Coronary artery (tissue), 2 donors: ENCODE measurements at regions not wholly inside any gene's neighbourhood (a gene's known extent, or its start where the extent isn't known, plus 50 kb on each side); places are given as distances from the start of the nearest gene placed in this dataset.

ENCODE experiments used
- DNase-seq: peaks from one replicate; pipeline ENCODE4 v3.0.0-alpha.2; 2017; ENCODE audit warnings: low spot score
- H3K27ac ChIP-seq, 2 donors: fragments of 200-600 bp; sonication (generic); one replicate each; pipeline ENCODE4 v1.5.1; 2016 to 2019
- H3K4me3 ChIP-seq: fragments of 200-600 bp; sonication (generic); 2 replicates; pipeline ENCODE4 v1.5.1; 2016; ENCODE audit warnings: mild to moderate bottlenecking, moderate library complexity
- CTCF ChIP-seq: fragments of 200-600 bp; sonication (generic); IDR thresholded peaks from one replicate; pipeline ENCODE4 v1.5.1; 2019; ENCODE audit warnings: antibody characterized with exemption

GRCh38 chr5:69019668-69020375, 74.0 kb upstream of the SLC30A5 start:
- no peak for DNase-seq
- H3K4me3 ChIP-seq, result no peak overlapping the region
- TF ChIP-seq CTCF, result no peak
- no peak overlapping the region for H3K27ac ChIP-seq

GRCh38 chr5:69024241-69024651, 69.6 kb upstream of the SLC30A5 start:
- no peak for TF ChIP-seq CTCF
- no peak for DNase-seq
- H3K27ac ChIP-seq, result no peak overlapping the region
- H3K4me3 ChIP-seq, result no peak overlapping the region

GRCh38 chr5:69029292-69029691, 64.5 kb upstream of the SLC30A5 start:
- no peak for TF ChIP-seq CTCF
- no peak for DNase-seq
- H3K27ac ChIP-seq, result no peak overlapping the region
- no peak overlapping the region for H3K4me3 ChIP-seq

- no peak for DNase-seq
- Histone ChIP-seq H3K4me3 (no peak overlapping the region), H3K27ac (no peak overlapping the region)
- TF ChIP-seq CTCF, result no peak
These were observed 63.3 kb upstream of the SLC30A5 start for GRCh38 chr5:69030358-69031062.

- H3K27ac ChIP-seq, result no peak overlapping the region
- DNase-seq, result no peak
These were observed 61.8 kb upstream of the SLC30A5 start for GRCh38 chr5:69032009-69032408.

GRCh38 chr5:69033690-69034089, 60.1 kb upstream of the SLC30A5 start:
- no peak for DNase-seq
- Histone ChIP-seq H3K27ac (no peak overlapping the region), H3K4me3 (no peak overlapping the region)
- TF ChIP-seq CTCF, result no peak

More at GRCh38 chr5:69032009-69032408, 61.8 kb upstream of the SLC30A5 start:
- no peak for TF ChIP-seq CTCF
- H3K4me3 ChIP-seq, result no peak overlapping the region

- no peak for DNase-seq
- no peak for TF ChIP-seq CTCF
- H3K27ac ChIP-seq, result no peak overlapping the region
- no peak overlapping the region for H3K4me3 ChIP-seq
These were observed 58.9 kb upstream of the SLC30A5 start for GRCh38 chr5:69034898-69035297.
